Fibroblast of lung (primary cell): ENCODE measurements at regions not wholly inside any gene's neighbourhood (a gene's known extent, or its start where the extent isn't known, plus 50 kb on each side); places are given as distances from the start of the nearest gene placed in this dataset.

ENCODE experiments used
- CTCF ChIP-seq, 2 donors: IDR thresholded peaks in 1 of 2; conservative IDR thresholded peaks in 1 of 2; 1 replicate in 1 of 2; 2 replicates in 1 of 2; pipeline ENCODE4 v1.5.1; 2011 to 2012; ENCODE audit warnings: low read length in 2 of 2, control low read depth in 1 of 2, inconsistent platforms in 1 of 2, low read depth in 1 of 2, mild to moderate bottlenecking in 1 of 2
- EZH2 ChIP-seq: IDR thresholded peaks from 2 replicates; pipeline ENCODE4 v1.5.1; 2012; ENCODE audit warnings: low read length, control low read depth, mild to moderate bottlenecking; ENCODE audit errors: missing control alignments

- TF ChIP-seq EZH2 (no peak), CTCF (conservative IDR thresholded peaks at IDR 0.05 in 1 of 2, IDR thresholded peaks at IDR 0.05 in 1 of 2; ENCODE audit: low read depth in 1 of 2, low read length in 2 of 2) (no peak)
Measured at GRCh38 chr20:20872428-20872827, 160.0 kb upstream of the RALGAPA2 start.
